ENCODE measurements at regions not wholly inside any gene's neighbourhood (a gene's known extent, or its start where the extent isn't known, plus 50 kb on each side); places are given as distances from the start of the nearest gene placed in this dataset.

DNA sequence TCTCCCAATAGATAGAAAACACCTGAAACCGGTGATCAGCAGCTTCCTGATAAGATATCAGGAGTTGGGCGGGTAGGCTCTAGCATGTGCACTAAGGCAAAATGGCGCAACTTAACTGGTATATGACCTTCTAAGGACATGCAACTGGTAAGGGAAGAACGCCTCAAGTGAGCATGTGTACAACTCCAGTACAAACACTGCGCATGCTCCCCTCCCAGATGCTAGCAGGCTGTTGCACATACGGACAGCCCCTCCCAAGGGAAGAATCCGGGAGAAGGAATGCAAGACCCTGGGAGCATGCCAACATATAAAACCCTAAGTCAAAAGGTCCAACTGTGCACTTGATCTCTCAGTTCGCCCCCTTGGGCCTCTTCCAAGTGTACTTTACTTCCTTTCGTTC, 110.8 kb downstream of the TSEN15 start (continued):
- no peak for TF ChIP-seq ZNF274 (IDR thresholded peaks at IDR 0.05; ENCODE audit: insufficient read depth, insufficient read length)
- no peak for TF ChIP-seq CHD2 (IDR thresholded peaks at IDR 0.05; ENCODE audit: borderline replicate concordance, low read depth, low read length)
- TF ChIP-seq ZBTB40 (IDR thresholded peaks at IDR 0.05; ENCODE audit: borderline replicate concordance), result no peak
- TF ChIP-seq ATF7 (IDR thresholded peaks at IDR 0.05; ENCODE audit: low read depth), result no peak

DNA sequence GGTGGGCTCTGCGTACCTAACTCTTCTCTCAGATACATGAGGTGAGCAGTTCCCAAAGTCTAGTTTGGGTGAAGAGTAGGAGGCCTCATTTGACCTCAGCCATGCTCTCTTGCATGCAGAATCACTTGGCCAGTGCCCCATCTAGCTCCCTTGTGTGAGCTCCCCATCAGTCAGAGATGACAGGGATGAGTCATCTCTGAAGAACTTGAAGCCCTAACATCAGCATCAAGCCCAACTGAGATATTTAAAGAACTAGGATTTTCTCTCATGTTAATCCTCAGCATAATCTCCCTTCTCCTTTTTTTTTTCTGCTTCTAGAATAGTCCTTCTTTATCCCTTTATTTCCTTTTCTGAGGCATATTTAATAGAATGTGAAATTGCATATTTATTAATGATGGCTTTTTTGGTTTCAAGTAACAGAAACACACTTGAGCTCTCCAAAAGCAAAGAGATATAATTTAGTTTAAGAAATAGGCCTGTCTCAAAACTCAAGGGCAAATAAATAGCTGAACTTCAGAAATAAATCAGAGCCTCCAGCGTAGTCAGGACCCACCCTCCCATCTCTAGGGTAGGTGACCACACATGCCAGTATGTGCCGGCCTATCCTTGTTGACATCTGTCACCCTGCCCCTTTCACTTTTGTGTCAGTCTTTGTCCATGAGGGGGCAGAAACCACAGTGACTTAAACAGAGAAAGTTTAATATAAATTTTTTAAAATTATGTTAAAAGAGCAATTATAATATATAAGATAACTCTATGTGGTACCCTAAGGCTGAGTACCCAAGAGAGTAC, 112.3 kb downstream of the TSEN15 start:
- POLR2A ChIA-PET, result no interaction called here
- intact Hi-C loops (cut with micrococcal nuclease; ENCODE audit: unreplicated experiment), result no loop called here
- TF ChIP-seq CUX1 (IDR thresholded peaks at IDR 0.05; ENCODE audit: insufficient replicate concordance, low read depth, low read length) (no peak), EP300 (IDR thresholded peaks at IDR 0.05; ENCODE audit: borderline replicate concordance in 1 of 2, control insufficient read depth in 1 of 2, low read depth in 2 of 2, low read length in 2 of 2) (0 out of 4 replicates have a peak, but pooled peaks of 1 of the 2 experiments have one; percentile 20)
- TF ChIP-seq, protein P1, sequence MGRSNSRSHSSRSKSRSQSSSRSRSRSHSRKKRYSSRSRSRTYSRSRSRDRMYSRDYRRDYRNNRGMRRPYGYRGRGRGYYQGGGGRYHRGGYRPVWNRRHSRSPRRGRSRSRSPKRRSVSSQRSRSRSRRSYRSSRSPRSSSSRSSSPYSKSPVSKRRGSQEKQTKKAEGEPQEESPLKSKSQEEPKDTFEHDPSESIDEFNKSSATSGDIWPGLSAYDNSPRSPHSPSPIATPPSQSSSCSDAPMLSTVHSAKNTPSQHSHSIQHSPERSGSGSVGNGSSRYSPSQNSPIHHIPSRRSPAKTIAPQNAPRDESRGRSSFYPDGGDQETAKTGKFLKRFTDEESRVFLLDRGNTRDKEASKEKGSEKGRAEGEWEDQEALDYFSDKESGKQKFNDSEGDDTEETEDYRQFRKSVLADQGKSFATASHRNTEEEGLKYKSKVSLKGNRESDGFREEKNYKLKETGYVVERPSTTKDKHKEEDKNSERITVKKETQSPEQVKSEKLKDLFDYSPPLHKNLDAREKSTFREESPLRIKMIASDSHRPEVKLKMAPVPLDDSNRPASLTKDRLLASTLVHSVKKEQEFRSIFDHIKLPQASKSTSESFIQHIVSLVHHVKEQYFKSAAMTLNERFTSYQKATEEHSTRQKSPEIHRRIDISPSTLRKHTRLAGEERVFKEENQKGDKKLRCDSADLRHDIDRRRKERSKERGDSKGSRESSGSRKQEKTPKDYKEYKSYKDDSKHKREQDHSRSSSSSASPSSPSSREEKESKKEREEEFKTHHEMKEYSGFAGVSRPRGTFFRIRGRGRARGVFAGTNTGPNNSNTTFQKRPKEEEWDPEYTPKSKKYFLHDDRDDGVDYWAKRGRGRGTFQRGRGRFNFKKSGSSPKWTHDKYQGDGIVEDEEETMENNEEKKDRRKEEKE (IDR thresholded peaks at IDR 0.05), result no peak

More for the DNA sequence above, 112.3 kb downstream of the TSEN15 start:
- RAD21 ChIA-PET (ENCODE audit: unreplicated experiment), result interaction anchor here (0.6 to 1.0 kb wide), 2 partner anchors 52 to 201 kb away, joined by 3 read pairs; no protein-coding TSS in a partner anchor
- Histone ChIP-seq H3K4me1 (ENCODE audit: control insufficient read depth, insufficient read depth, low read length) (peaks cover 26% of the 10 kb centered on the region), H3K36me3 (ENCODE audit: control insufficient read depth in 2 of 2, insufficient read depth in 2 of 2, low read length in 1 of 2) (no peaks in the 10 kb centered on the region), H3K9me3 (replicated peaks; ENCODE audit: control insufficient read depth, insufficient read depth, low read length) (no peaks in the 10 kb centered on the region; the same call in 1 of the 3 replicates), H3K27me3 (replicated peaks in 1 of 2; ENCODE audit: control insufficient read depth in 2 of 2, insufficient read depth in 2 of 2, low read length in 1 of 2) (no peaks in the 10 kb centered on the region), H3K27ac (ENCODE audit: control insufficient read depth, insufficient read depth) (no peak overlapping the region), H2AFZ (ENCODE audit: control insufficient read depth, low read depth, low read length) (no peak overlapping the region), H3K4me2 (ENCODE audit: control insufficient read depth, insufficient read depth) (peak overlapping the region; percentile 38; the same call in 1 of the 2 replicates), H3K79me2 (ENCODE audit: control insufficient read depth, insufficient read depth, low read length) (no peaks in the 10 kb centered on the region), H3K9ac (ENCODE audit: control insufficient read depth, insufficient read depth, low read length) (no peak overlapping the region), H4K20me1 (ENCODE audit: control insufficient read depth, insufficient read depth) (no peaks in the 10 kb centered on the region; the same call in 1 of the 2 replicates), H3K4me3 (no peak overlapping the region)
- CTCF ChIA-PET, result interaction anchor here (0.6 to 1.7 kb wide), 5 partner anchors 11 to 211 kb away, joined by 3 to 4 read pairs (median 3); no protein-coding TSS in a partner anchor
- peak; percentile 97 for FAIRE-seq
- in situ Hi-C loops (cut with MboI), result no loop called here
- peak; percentile 87 for ATAC-seq
- no TSS peak for BruUV-seq (replicated peaks)
- SMC1A ChIA-PET (ENCODE audit: uncharacterized antibody, unreplicated experiment), result interaction anchor here (0.7 to 1.1 kb wide), 4 partner anchors 21 to 508 kb away, joined by 3 to 4 read pairs (median 4); no protein-coding TSS in a partner anchor
- DNase-seq (ENCODE audit: low read depth, low spot score), result peak; percentile 42
- 0% methylated on average over 3 of the region's 3 CpGs for WGBS (ENCODE audit: insufficient coverage, insufficient replicate concordance, low lambda C conversion rate, missing lambda C conversion rate)

Data from GM12878 (cell line).